SK-N-SH (cell line): ENCODE measurements at regions not wholly inside any gene's neighbourhood (a gene's known extent, or its start where the extent isn't known, plus 50 kb on each side); places are given as distances from the start of the nearest gene placed in this dataset.

Source experiments
- CTCF ChIA-PET: fragments of 300-600, 350-600 bp; formaldehyde crosslinking; extraction: SDS; loops from one replicate; lab custom pipeline; 2021; lab: Yijun Ruan, JAX
- POLR2A ChIA-PET: fragments of 350-600 bp; sonication (Branson Sonifier 250); formaldehyde crosslinking; extraction: SDS; loops from one replicate; lab custom pipeline; 2020; ENCODE audit warnings: antibody characterized with exemption, inconsistent platforms; lab: Yijun Ruan, JAX
- DNase-seq: peaks from one replicate; pipeline ENCODE4 v3.0.0; 2012
- H2AFZ ChIP-seq: fragments of 200-600 bp; sonication (generic); 2 replicates; pipeline ENCODE4 v1.8.1; 2016; ENCODE audit warnings: antibody characterized with exemption, mild to moderate bottlenecking, low read depth
- H3F3A ChIP-seq: fragments of 200-600 bp; sonication (generic); replicated peaks from 2 replicates; pipeline ENCODE3; 2016; ENCODE audit warnings: antibody characterized with exemption, mild to moderate bottlenecking; ENCODE audit not compliant: insufficient read depth
- H3K27ac ChIP-seq, 2 experiments: fragments of 200-500 bp in 1 of 2; fragments of 200-600 bp in 1 of 2; sonication (Bioruptor generic) in 1 of 2; sonication (generic), shearing (Covaris generic) in 1 of 2; 2 replicates each; pipeline versions ENCODE4 v1.5.1 to v1.6.1; 2014 to 2016; ENCODE audit warnings: low read depth in 2 of 2, inconsistent platforms in 1 of 2, low read length in 1 of 2, mild to moderate bottlenecking in 1 of 2, mixed read lengths in 1 of 2
- H3K27me3 ChIP-seq: fragments of 200-600 bp; sonication (generic), shearing (Covaris generic); 2 replicates; pipeline ENCODE4 v1.6.1; 2016; ENCODE audit warnings: mixed run types; ENCODE audit not compliant: insufficient read depth
- H3K36me3 ChIP-seq, 2 experiments: fragments of 200-500 bp in 1 of 2; fragments of 200-600 bp in 1 of 2; sonication (Bioruptor generic) in 1 of 2; sonication (generic) in 1 of 2; replicated peaks in 1 of 2; 2 replicates each; pipeline versions ENCODE3 to v1.5.1; 2014 to 2016; ENCODE audit warnings: low read length in 1 of 2, mild to moderate bottlenecking in 1 of 2; ENCODE audit not compliant: insufficient read depth in 2 of 2, control insufficient read depth in 1 of 2
- H3K4me1 ChIP-seq, 2 experiments: fragments of 200-500 bp in 1 of 2; fragments of 200-600 bp in 1 of 2; sonication (Bioruptor generic) in 1 of 2; sonication (generic), shearing (Covaris generic) in 1 of 2; 2 replicates each; pipeline versions ENCODE4 v1.5.1 to v1.6.1; 2014 to 2016; ENCODE audit warnings: low read depth in 1 of 2, low read length in 1 of 2, mixed run types in 1 of 2; ENCODE audit not compliant: insufficient read depth in 2 of 2, control insufficient read depth in 1 of 2
- H3K4me2 ChIP-seq: fragments of 200-600 bp; sonication (generic), shearing (Covaris generic); 2 replicates; pipeline ENCODE4 v1.6.1; 2017; ENCODE audit warnings: mixed run types
- H3K4me3 ChIP-seq, 2 experiments: fragments of 200-500 bp in 1 of 2; fragments of 200-600 bp in 1 of 2; sonication (Bioruptor generic) in 1 of 2; sonication (generic), shearing (Covaris generic) in 1 of 2; 2 replicates each; pipeline versions ENCODE4 v1.5.1 to v1.8.1; 2014 to 2016; ENCODE audit warnings: low read depth in 2 of 2, inconsistent platforms in 1 of 2, low read length in 1 of 2, mild to moderate bottlenecking in 1 of 2, mixed read lengths in 1 of 2, moderate library complexity in 1 of 2
- H3K79me2 ChIP-seq: fragments of 200-600 bp; sonication (generic); 2 replicates; pipeline ENCODE4 v1.8.1; 2017; ENCODE audit warnings: mild to moderate bottlenecking; ENCODE audit not compliant: insufficient read depth
- H3K9ac ChIP-seq: fragments of 200-600 bp; sonication (generic); 2 replicates; pipeline ENCODE4 v1.6.1; 2017; ENCODE audit warnings: mixed run types
- H3K9me2 ChIP-seq: fragments of 200-600 bp; sonication (generic); 2 replicates; pipeline ENCODE4 v1.6.1; 2017; ENCODE audit warnings: mixed run types
- H3K9me3 ChIP-seq: fragments of 200-600 bp; sonication (generic); 2 replicates; pipeline ENCODE4 v1.6.1; 2017; ENCODE audit warnings: mixed run types, mild to moderate bottlenecking, moderate library complexity
- H4K20me1 ChIP-seq: fragments of 200-600 bp; sonication (generic); 2 replicates; pipeline ENCODE4 v1.6.1; 2017; ENCODE audit warnings: mild to moderate bottlenecking, mixed run types; ENCODE audit not compliant: insufficient read depth
- GATA2 ChIP-seq: sonication (generic); formaldehyde crosslinking; IDR thresholded peaks from 2 replicates; pipeline ENCODE4 v1.5.0; 2020; ENCODE audit warnings: mild to moderate bottlenecking, missing genetic modification reagents
- IRF3 ChIP-seq: fragments of 150-350 bp; IDR thresholded peaks from 2 replicates; pipeline ENCODE4 v1.6.1; 2016; ENCODE audit warnings: mild to moderate bottlenecking, low read depth, low read length
- JUND ChIP-seq: IDR thresholded peaks from 2 replicates; pipeline ENCODE4 v1.4.0; 2012
- MEF2A ChIP-seq: IDR thresholded peaks from 2 replicates; pipeline ENCODE4 v1.4.0; 2012; ENCODE audit warnings: low read depth, borderline replicate concordance
- NRF1 ChIP-seq: IDR thresholded peaks from 2 replicates; pipeline ENCODE4 v1.6.1; 2012; ENCODE audit warnings: low read depth, mild to moderate bottlenecking, low read length
- RCOR1 ChIP-seq: fragments of 150-350 bp; IDR thresholded peaks from 2 replicates; pipeline ENCODE4 v1.6.1; 2017; ENCODE audit warnings: antibody characterized with exemption, low read length
- SIN3A ChIP-seq: IDR thresholded peaks from 2 replicates; pipeline ENCODE4 v1.6.1; 2012; ENCODE audit warnings: low read depth, mild to moderate bottlenecking, low read length, moderate library complexity, borderline replicate concordance
- SMC3 ChIP-seq: IDR thresholded peaks from 2 replicates; pipeline ENCODE4 v1.6.1; 2012; ENCODE audit warnings: low read depth, low read length, improper control_type of control experiment
- TAF1 ChIP-seq: IDR thresholded peaks from 2 replicates; pipeline ENCODE4 v1.6.1; 2012; ENCODE audit warnings: low read depth, mild to moderate bottlenecking, low read length, moderate library complexity, borderline replicate concordance
- TEAD4 ChIP-seq: IDR thresholded peaks from 2 replicates; pipeline ENCODE4 v1.4.0; 2012; ENCODE audit warnings: mild to moderate bottlenecking, borderline replicate concordance; ENCODE audit not compliant: insufficient read depth
- WGBS: methylation state at CpG from one replicate; pipeline ENCODE4 v1.1.6; 2017; ENCODE audit warnings: low lambda C conversion rate; 5-methylcytosine and 5-hydroxymethylcytosine counted together
- small RNA-seq, 7 experiments: library from RNA; depleted of rRNA; stranded (forward); fragments of <200 nt; gene quantifications; one replicate each; pipeline ENCODE3, GENCODE V24; 2012
- TF ChIP-seq, protein P1 (sequence below): IDR thresholded peaks from 2 replicates; pipeline ENCODE4 v1.4.0; 2012; ENCODE audit warnings: low read depth, borderline replicate concordance
- TF ChIP-seq, protein P2 (sequence below): fragments of 150-350 bp; IDR thresholded peaks from 2 replicates; pipeline ENCODE4 v1.6.1; 2017; ENCODE audit warnings: antibody characterized with exemption, low read length, low read depth, borderline replicate concordance

DNA sequence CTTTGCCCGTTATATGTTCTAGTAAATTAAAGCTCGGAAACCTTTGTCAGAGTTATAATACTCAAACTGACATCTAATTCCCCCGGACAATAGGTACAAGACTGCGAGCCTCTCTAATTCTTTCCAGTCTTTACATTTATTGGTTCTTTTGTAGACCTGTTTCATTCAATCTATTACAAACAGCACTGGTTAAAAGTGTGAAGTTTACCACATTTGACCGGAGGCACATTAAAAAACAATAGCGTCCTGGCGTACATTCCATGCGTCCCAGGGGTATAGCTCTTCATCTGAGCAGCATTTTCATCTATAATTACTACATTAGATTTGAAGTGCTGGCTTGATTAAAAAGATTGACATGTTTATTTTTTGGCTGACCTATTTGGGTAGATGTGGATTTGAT lies 49.9 kb upstream of the TENM3 start:
- no peaks in the 10 kb centered on the region for H3K79me2 ChIP-seq
- no peaks in the 10 kb centered on the region for H3K9me3 ChIP-seq
- no peaks in the 10 kb centered on the region for H3K27me3 ChIP-seq
- no peaks in the 10 kb centered on the region for H3K9me2 ChIP-seq
- H3K4me1 ChIP-seq: peaks cover 4 to 22% of the 10 kb centered on the region in 2 experiments; a peak in 3 of 4 replicates
- no peak overlapping the region for H3K4me2 ChIP-seq
- H3K36me3 ChIP-seq: no peaks in the 10 kb centered on the region
- H3F3A ChIP-seq: no peaks in the 10 kb centered on the region
- 91% methylated on average over 8 of the region's 8 CpGs for WGBS
- TF ChIP-seq TAF1: no peak
- TF ChIP-seq MEF2A: no peak
- TF ChIP-seq IRF3: no peak
- TF ChIP-seq TEAD4: no peak
- no peak for TF ChIP-seq JUND
- TF ChIP-seq GATA2 (CRISPR knock-in tag): no peak
- TF ChIP-seq SIN3A: no peak
- TF ChIP-seq, protein P1, sequence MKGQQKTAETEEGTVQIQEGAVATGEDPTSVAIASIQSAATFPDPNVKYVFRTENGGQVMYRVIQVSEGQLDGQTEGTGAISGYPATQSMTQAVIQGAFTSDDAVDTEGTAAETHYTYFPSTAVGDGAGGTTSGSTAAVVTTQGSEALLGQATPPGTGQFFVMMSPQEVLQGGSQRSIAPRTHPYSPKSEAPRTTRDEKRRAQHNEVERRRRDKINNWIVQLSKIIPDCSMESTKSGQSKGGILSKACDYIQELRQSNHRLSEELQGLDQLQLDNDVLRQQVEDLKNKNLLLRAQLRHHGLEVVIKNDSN: no peak
- TF ChIP-seq SMC3: no peak
- TF ChIP-seq, protein P2, sequence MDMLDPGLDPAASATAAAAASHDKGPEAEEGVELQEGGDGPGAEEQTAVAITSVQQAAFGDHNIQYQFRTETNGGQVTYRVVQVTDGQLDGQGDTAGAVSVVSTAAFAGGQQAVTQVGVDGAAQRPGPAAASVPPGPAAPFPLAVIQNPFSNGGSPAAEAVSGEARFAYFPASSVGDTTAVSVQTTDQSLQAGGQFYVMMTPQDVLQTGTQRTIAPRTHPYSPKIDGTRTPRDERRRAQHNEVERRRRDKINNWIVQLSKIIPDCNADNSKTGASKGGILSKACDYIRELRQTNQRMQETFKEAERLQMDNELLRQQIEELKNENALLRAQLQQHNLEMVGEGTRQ: no peak
- no peak for TF ChIP-seq RCOR1
- TF ChIP-seq NRF1: no peak
- no peak overlapping the region for H2AFZ ChIP-seq
- POLR2A ChIA-PET: no interaction called here
- no peak overlapping the region for H3K9ac ChIP-seq
- DNase-seq: no peak
- H3K4me3 ChIP-seq: no peak overlapping the region
- CTCF ChIA-PET: interaction anchor here (1.6 kb wide), 1 partner anchor 16 kb away, joined by 3 read pairs; no protein-coding TSS in a partner anchor
- H3K27ac ChIP-seq: no peak overlapping the region
- no peaks in the 10 kb centered on the region for H4K20me1 ChIP-seq

Small RNAs in the stretch of these regions (small RNA-seq; reads per million reads assigned to genes)
- gene AC018710.1: 0 reads per million in 7 experiments
- 0 reads per million in 7 experiments for gene AC019235.1
- gene MIR1305: 0 to 5.6 (median 1.4) reads per million in 7 experiments
- 0 reads per million in 7 experiments for gene RF00571
- 0 reads per million in 7 experiments for gene RN7SKP13
- 0 to 0.11 (median 0) reads per million in 7 experiments for gene RNA5SP173
- gene RNU1-45P: 0 to 1.0 (median 0) reads per million in 7 experiments
